ENCODE measurements at regions not wholly inside any gene's neighbourhood (a gene's known extent, or its start where the extent isn't known, plus 50 kb on each side); places are given as distances from the start of the nearest gene placed in this dataset.

GRCh38 chr12:115166698-115167315 lies 482.8 kb upstream of the TBX3 start:
- H2AFZ ChIP-seq (ENCODE audit: low read length) = no peak overlapping the region
- no peaks in the 10 kb centered on the region for H3K9me2 ChIP-seq (replicated peaks; ENCODE audit: low read depth, low read length)
- TF ChIP-seq EZH2phosphoT487 (IDR thresholded peaks at IDR 0.05; ENCODE audit: borderline replicate concordance) = no peak
- TF ChIP-seq CTCF (conservative IDR thresholded peaks at IDR 0.05; ENCODE audit: low read length) = no peak
- no peak overlapping the region for H3K4me2 ChIP-seq (ENCODE audit: low read depth, low read length, poor library complexity, severe bottlenecking)
- H3K9ac ChIP-seq (ENCODE audit: low read depth, low read length, poor library complexity, severe bottlenecking) = no peak overlapping the region
- H3F3A ChIP-seq (ENCODE audit: low read depth) = no peaks in the 10 kb centered on the region
- H3K27me3 ChIP-seq (ENCODE audit: insufficient read depth, low read length, poor library complexity, severe bottlenecking) = no peaks in the 10 kb centered on the region
- H4K20me1 ChIP-seq (ENCODE audit: insufficient read depth, low read length, poor library complexity, severe bottlenecking) = no peaks in the 10 kb centered on the region
- H3K4me1 ChIP-seq (ENCODE audit: insufficient read depth, low read length, poor library complexity, severe bottlenecking) = no peaks in the 10 kb centered on the region
- H3K9me3 ChIP-seq (ENCODE audit: insufficient read depth, low read depth, low read length) = no peaks in the 10 kb centered on the region
- no peaks in the 10 kb centered on the region for H3K79me2 ChIP-seq (ENCODE audit: insufficient read depth, low read length)
- H3K36me3 ChIP-seq (ENCODE audit: insufficient read depth, low read length) = no peaks in the 10 kb centered on the region
- no peak overlapping the region for H3K4me3 ChIP-seq (ENCODE audit: low read length, poor library complexity, severe bottlenecking)

GRCh38 chr12:115163710-115164109 lies 479.7 kb upstream of the TBX3 start:
- H3F3A ChIP-seq (ENCODE audit: low read depth) = no peaks in the 10 kb centered on the region
- TF ChIP-seq CTCF (conservative IDR thresholded peaks at IDR 0.05; ENCODE audit: low read length) (no peak), EZH2phosphoT487 (IDR thresholded peaks at IDR 0.05; ENCODE audit: borderline replicate concordance) (no peak)
- H3K9ac ChIP-seq (ENCODE audit: low read depth, low read length, poor library complexity, severe bottlenecking) = no peak overlapping the region
- H3K4me3 ChIP-seq (ENCODE audit: low read length, poor library complexity, severe bottlenecking) = no peak overlapping the region
- H3K27me3 ChIP-seq (ENCODE audit: insufficient read depth, low read length, poor library complexity, severe bottlenecking) = no peaks in the 10 kb centered on the region
- H3K79me2 ChIP-seq (ENCODE audit: insufficient read depth, low read length) = no peaks in the 10 kb centered on the region
- H4K20me1 ChIP-seq (ENCODE audit: insufficient read depth, low read length, poor library complexity, severe bottlenecking) = no peaks in the 10 kb centered on the region
- H2AFZ ChIP-seq (ENCODE audit: low read length) = no peak overlapping the region
- no peak overlapping the region for H3K4me2 ChIP-seq (ENCODE audit: low read depth, low read length, poor library complexity, severe bottlenecking)
- H3K9me2 ChIP-seq (replicated peaks; ENCODE audit: low read depth, low read length) = no peaks in the 10 kb centered on the region
- no peaks in the 10 kb centered on the region for H3K4me1 ChIP-seq (ENCODE audit: insufficient read depth, low read length, poor library complexity, severe bottlenecking)
- H3K9me3 ChIP-seq (ENCODE audit: insufficient read depth, low read depth, low read length) = no peaks in the 10 kb centered on the region
- no peaks in the 10 kb centered on the region for H3K36me3 ChIP-seq (ENCODE audit: insufficient read depth, low read length)

GRCh38 chr12:115160271-115161128 lies 476.5 kb upstream of the TBX3 start:
- Histone ChIP-seq H3K9ac (ENCODE audit: low read depth, low read length, poor library complexity, severe bottlenecking) (no peak overlapping the region), H3K4me3 (ENCODE audit: low read length, poor library complexity, severe bottlenecking) (no peak overlapping the region)

More at GRCh38 chr12:115160271-115161128, 476.5 kb upstream of the TBX3 start:
- no peak for TF ChIP-seq EZH2phosphoT487 (IDR thresholded peaks at IDR 0.05; ENCODE audit: borderline replicate concordance)
- no peak for TF ChIP-seq CTCF (conservative IDR thresholded peaks at IDR 0.05; ENCODE audit: low read length)
- no peaks in the 10 kb centered on the region for H3K79me2 ChIP-seq (ENCODE audit: insufficient read depth, low read length)
- H4K20me1 ChIP-seq (ENCODE audit: insufficient read depth, low read length, poor library complexity, severe bottlenecking) = no peaks in the 10 kb centered on the region
- no peaks in the 10 kb centered on the region for H3K36me3 ChIP-seq (ENCODE audit: insufficient read depth, low read length)
- no peak overlapping the region for H3K4me2 ChIP-seq (ENCODE audit: low read depth, low read length, poor library complexity, severe bottlenecking)
- no peaks in the 10 kb centered on the region for H3K9me2 ChIP-seq (replicated peaks; ENCODE audit: low read depth, low read length)
- no peaks in the 10 kb centered on the region for H3K4me1 ChIP-seq (ENCODE audit: insufficient read depth, low read length, poor library complexity, severe bottlenecking)
- no peaks in the 10 kb centered on the region for H3F3A ChIP-seq (ENCODE audit: low read depth)
- no peaks in the 10 kb centered on the region for H3K27me3 ChIP-seq (ENCODE audit: insufficient read depth, low read length, poor library complexity, severe bottlenecking)
- no peaks in the 10 kb centered on the region; the same call in 1 of the 2 replicates for H3K9me3 ChIP-seq (ENCODE audit: insufficient read depth, low read depth, low read length)
- no peak overlapping the region for H2AFZ ChIP-seq (ENCODE audit: low read length)

All from Loucy (cell line).